LNCAP (cell line): ENCODE measurements at regions not wholly inside any gene's neighbourhood (a gene's known extent, or its start where the extent isn't known, plus 50 kb on each side); places are given as distances from the start of the nearest gene placed in this dataset.

Experiments
- CTCF ChIP-seq: fragments of 450-650 bp; IDR thresholded peaks from 2 replicates; pipeline ENCODE4 v1.5.1; 2017; ENCODE audit warnings: mild to moderate bottlenecking

GRCh38 chr6:93992976-93993375 lies 573.6 kb upstream of the EPHA7 start:
- TF ChIP-seq CTCF: no peak

GRCh38 chr6:93989630-93990029 lies 570.3 kb upstream of the EPHA7 start:
- no peak for TF ChIP-seq CTCF

GRCh38 chr6:93985953-93986352 lies 566.6 kb upstream of the EPHA7 start:
- TF ChIP-seq CTCF: no peak

GRCh38 chr6:93975159-93975558 lies 555.8 kb upstream of the EPHA7 start:
- no peak for TF ChIP-seq CTCF

GRCh38 chr6:93974332-93974731 lies 555.0 kb upstream of the EPHA7 start:
- no peak for TF ChIP-seq CTCF

- TF ChIP-seq CTCF: no peak
Measured at GRCh38 chr6:93972791-93973190, 553.4 kb upstream of the EPHA7 start.

- no peak for TF ChIP-seq CTCF
Measured at GRCh38 chr6:93970684-93971083, 551.3 kb upstream of the EPHA7 start.

- no peak for TF ChIP-seq CTCF
Measured at GRCh38 chr6:93968126-93968525, 548.8 kb upstream of the EPHA7 start.
